ENCODE measurements at regions not wholly inside any gene's neighbourhood (a gene's known extent, or its start where the extent isn't known, plus 50 kb on each side); places are given as distances from the start of the nearest gene placed in this dataset.
A peak's percentile ranks its signal among the peaks of the same experiment; 100 is the strongest.

DNA sequence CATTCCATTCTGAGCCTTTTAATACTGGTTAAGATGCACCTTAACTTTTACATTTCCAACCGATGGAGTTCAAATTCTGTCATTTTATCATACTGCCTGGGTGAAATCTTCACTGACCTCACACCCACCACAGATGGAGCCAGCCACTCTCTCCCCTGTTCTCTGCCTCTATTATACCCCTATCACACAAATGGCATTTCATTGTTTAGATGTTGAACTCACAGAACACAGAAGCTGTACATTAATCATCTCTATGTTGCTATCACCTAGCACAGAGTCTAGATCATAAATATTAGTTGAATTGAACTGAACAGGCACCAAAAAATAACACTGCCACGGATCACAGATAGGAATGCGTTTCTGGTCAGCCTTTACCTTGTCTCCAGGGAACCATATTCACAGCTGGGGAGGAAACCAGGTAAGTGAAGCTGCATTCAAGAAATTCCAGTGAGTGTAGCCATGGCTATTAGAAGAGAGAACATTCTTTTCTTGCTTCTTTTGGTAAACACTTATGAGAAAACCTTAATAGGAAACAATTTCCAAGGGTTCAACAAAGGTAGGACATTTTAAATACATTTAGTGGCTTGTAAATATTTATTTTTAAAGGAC, 194.9 kb upstream of the RMST start:
- FAIRE-seq (no peak), DNase-seq (ENCODE audit: insufficient read length, low spot score) (no peak)

DNA sequence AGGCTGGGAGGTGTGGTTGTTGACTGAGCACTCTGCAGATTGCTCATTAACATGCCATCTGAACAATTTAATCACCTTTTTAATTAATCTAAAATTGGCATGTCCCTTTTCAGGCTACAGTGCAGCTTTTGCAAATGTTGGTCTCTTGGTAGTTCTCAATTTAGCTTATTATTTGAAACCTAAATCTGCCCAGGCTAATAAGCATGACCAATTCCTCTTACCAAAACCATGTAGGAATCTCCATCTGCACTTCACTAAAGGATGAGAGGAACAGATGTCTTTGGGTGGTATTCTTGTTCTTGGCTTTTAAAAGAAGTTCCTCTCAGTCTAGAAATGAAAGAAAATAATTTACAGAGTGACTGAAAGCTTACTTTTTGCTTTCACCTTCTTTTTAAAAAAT, 190.1 kb upstream of the RMST start:
- no peak for DNase-seq (ENCODE audit: insufficient read length, low spot score)
- no peak for FAIRE-seq

DNA sequence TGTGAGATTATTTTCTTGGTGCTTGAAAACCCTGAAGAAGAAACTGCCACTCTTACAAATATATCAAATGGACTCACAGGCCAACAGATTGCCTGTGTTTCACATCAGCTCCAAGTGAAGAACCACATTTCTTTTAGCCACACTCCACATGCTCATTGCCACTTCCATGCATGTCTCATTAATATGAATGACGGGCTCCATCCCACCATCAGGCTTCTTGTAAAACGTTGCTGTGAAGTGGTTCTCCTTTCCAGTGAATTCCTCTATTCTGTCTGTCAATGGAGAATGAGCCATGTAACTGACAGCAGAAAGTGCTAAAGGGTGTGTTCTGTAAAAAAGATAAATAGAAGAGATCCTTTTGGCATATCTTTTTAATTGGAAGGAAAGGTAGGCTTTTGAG, 188.2 kb upstream of the RMST start:
- no peak for DNase-seq (ENCODE audit: insufficient read length, low spot score)
- FAIRE-seq: no peak

DNA sequence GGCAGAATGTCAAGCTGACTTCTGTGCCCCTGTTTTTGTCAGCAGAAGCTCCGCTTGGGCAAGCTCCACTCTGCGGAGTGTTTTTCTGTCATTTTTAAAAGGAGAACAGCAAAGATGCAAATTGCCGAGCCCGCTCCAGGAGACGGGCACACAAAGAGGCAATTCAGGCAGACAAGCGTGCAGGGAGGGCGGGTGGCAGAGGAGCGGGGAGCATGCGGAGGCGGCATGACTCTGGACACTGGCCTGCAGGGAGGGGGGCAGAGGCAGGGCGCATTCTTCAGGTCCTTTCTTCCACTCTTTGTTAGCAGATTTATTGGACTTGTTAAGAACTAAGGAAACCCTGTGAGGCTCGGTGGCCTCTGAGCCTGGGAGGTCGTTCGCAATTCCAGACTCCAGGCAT, 187.3 kb upstream of the RMST start:
- FAIRE-seq (no peak), DNase-seq (ENCODE audit: insufficient read length, low spot score) (no peak)

DNA sequence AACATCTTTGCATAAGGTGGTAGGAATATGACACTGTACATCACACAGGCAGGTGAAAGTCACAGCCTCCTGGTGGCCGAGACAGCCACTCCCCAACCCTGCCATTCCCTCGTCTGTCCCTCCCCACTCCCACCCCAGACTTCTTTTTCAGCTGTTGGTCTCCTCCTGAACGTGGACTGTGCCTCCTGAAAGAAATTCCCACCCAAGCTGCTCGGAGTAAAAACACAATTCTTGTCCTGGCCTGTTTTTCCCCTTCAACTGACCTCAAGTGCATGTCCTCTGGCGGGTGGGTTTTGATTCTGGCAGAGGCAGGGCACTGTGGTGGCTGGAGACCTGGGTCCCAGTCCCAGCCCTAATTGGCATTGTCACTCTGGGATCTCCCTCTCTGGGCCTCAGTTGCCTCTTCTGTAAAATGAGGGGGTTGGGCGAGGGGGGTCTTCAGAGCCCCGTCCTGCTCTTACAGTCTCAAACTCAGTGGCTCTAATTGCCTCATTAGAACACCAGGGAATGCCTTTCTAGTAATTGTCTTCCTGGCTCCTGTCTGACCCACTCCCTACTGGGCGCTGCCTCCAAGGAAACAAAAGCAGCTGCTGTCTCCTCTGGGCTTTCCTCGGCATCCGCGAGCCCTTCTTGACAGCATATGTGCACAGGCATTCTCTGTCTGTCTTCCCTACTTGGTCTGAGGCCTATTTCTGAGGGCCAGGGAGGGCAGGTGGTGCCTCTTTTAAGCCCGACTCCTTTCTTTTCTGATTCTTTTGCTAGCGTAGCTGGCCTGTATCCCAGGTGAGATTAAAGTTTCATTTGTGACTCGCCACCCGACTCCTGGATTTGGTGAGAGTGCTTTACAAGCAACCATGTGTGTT, 186.6 kb upstream of the RMST start:
- FAIRE-seq (no peak), DNase-seq (ENCODE audit: insufficient read length, low spot score) (no peak)

DNA sequence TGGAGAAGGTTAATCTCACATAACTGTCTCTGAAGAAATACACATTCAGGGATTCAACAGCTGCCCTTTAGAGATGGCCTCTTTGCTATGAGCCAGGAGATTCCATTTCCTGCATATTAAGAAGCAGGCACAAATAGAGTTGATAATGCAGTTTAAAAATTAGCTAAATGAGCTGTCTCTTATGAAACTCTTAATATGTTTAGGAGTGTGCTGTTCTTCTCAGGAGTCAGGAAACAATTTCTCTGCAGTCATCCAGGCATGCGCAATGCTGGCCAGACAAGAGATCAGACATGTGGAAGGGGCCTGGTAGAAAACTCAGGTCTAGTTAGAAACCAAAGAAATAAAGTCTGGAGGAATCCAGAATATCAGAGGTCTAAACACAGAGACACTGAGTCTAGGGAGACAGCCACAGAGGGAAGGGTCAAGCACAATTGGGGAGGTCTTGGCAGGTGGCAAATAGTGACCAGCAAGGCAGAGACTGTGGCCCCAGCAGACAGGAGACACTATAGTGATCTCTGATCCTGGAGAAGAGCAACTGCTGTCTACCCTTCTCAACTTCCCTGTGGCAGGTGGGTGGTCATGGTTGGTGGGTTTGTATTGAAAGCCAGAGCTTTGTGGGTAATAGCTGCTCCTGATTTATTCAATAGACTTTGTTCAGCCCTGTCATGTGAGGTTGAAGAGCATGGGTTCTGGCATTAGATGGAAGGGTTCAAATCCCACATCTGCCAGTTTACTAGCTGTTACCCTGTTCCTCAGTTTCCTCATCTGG, 185.8 kb upstream of the RMST start:
- FAIRE-seq: no peak

DNA sequence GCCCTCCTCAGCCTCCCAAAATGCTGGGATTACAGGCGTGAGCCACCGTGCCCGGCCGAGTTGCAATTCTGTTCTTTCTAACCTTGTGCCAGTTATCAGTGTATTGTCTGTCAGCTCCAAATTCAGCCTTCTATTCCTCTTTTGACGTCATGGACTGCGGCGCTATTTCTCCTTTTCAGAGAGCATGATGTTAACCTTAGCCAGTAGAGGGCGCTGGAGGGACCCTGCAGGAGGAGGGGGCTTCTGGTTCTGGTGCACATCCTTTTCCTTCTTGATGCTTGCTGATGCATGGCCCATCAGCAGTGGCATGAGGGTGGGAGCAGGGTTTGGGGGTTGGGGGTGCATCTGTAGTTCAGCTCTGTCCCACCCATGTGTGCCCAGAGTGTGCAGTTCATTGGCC, 179.3 kb upstream of the RMST start:
- FAIRE-seq (no peak), DNase-seq (ENCODE audit: insufficient read length, low spot score) (no peak)

More for the DNA sequence above, 185.8 kb upstream of the RMST start:
- no peak for DNase-seq (ENCODE audit: insufficient read length, low spot score)

DNA sequence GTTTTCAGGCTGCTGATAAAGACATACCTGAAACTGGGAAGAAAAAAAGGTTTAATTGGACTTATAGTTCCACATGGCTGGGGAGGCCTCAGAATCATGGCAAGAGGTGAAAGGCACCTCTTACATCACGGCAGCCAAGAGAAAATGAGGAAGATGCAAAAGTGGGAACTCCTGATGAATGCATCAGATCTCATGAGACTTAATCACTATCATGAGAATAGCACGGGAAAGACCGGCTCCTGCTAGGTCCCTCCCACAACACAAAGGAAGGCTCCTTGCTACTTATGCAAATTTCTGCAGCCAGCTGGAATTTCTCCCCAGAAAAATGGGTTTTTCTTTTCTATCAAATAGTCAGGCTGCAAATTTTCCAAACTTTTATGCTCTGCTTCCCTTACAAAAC, 174.1 kb upstream of the RMST start:
- DNase-seq (ENCODE audit: insufficient read length, low spot score) (no peak), FAIRE-seq (no peak)

DNA sequence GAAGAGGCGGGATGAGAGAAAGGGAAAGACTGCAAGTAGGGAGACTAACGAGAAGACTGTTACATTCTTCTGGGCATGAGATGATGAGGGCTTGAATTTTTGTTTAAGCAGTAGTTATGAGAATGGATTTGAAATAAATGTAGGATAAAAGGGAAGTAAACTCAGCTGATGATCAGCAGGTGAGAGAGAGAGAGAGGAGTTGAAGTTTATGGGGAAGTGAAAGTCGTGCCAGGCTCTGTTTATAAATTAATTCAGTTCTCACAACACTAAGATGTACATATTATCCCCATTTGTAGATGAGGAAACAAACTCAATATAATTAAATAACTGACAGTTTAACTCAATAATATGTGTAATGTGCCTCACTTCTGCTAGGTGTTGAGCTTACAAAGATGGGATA, 170.0 kb upstream of the RMST start:
- DNase-seq (ENCODE audit: insufficient read length, low spot score) (no peak), FAIRE-seq (no peak)

DNA sequence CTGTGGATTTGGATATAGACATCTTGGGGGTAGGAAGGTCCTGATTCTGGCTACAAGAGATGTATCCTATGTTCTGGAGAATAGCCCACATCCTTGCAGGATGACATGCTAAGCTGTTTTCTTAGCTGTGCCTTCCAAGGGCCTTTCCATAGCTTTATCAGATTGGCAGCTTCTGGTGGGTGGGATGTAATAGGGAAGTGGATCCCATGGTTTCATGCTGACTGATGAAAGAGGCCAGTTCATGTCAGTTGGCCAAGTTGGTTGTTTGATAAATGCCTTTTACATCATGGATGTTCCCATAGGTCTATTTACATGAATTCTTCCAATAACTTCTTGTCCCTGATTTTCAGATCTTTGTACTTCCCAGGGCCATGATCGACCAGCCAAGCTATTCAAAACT, 169.1 kb upstream of the RMST start:
- no peak for FAIRE-seq

DNA sequence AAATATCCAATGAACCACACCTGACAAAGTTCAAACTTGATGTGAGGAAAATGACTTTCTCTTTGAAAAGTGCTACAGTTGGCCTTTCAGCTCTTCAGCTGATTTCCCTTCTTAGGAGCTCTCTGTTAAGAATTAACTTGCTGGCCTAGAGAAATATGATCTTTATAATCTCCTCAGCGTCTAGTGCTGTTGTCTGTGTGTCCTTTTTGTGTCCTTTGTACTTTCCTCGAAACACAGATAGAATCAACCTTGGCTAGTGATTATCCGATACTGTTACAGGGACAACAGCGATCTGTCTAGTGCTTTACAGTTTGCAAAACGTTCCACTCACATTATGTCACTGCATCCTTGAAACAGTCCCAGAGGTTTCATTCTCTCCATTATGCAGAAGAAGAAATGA, 162.8 kb upstream of the RMST start:
- FAIRE-seq: no peak
- no peak for DNase-seq (ENCODE audit: insufficient read length, low spot score)

More for the DNA sequence above, 169.1 kb upstream of the RMST start:
- DNase-seq (ENCODE audit: insufficient read length, low spot score): no peak

DNA sequence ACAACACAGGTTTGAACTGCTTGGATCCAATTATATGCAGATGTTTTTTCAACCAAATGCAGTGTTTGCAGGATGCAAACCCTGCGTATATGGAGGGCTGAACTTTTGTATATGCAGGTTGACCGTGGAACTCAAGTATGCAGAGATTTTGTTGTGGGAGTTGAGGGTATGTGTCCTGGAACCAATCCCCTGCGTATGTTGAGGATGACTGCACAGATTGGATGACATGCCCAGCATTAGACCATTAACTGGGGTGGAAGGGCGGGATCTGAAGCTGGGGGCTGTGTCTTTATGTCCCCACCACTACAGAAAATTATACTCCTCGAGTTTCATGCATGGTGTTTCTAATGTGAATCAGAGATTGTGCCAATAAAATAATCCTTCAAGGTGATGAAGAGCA, 162.2 kb upstream of the RMST start:
- DNase-seq (ENCODE audit: insufficient read length, low spot score): no peak
- no peak for FAIRE-seq

DNA sequence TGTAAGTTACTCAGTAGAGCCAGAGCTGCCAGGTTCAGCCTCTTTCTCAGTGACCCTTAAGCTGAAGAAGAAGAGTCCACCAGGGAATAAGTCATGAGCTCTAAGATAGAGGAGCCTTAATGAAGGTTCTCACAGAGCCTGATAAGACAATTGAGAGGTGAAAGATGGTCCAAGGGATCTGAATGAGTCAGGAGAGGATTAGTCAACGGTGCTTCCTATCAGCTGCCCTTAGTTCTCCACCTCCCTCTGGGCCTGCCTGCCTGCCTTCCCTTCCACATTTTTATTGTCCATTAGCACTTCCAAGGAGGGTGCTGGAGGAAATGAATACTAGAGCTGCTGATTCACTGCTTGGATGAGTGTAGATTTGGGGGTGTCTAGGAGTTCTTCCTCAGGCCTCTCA, 161.7 kb upstream of the RMST start:
- no peak for FAIRE-seq

DNA sequence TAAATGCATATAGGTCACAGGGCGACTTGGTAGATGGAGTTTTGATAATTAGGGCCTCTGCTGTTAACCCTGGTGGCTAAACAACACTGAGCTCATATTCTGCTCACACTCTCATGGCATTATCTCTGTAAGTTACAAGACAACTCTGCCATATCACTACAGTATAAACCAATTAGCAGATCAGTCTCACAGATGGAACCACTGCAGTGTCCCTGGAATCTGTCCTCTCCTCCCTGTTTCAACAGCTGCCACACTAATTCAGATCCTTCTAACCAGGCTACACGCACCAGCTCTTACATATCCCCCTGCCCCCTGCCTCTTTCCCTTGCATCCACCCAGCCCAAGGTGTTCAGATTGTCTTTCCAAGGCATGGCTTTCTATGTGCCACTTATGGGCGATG, 161.0 kb upstream of the RMST start:
- FAIRE-seq (no peak), DNase-seq (ENCODE audit: insufficient read length, low spot score) (no peak)

More for the DNA sequence above, 161.7 kb upstream of the RMST start:
- no peak for DNase-seq (ENCODE audit: insufficient read length, low spot score)

DNA sequence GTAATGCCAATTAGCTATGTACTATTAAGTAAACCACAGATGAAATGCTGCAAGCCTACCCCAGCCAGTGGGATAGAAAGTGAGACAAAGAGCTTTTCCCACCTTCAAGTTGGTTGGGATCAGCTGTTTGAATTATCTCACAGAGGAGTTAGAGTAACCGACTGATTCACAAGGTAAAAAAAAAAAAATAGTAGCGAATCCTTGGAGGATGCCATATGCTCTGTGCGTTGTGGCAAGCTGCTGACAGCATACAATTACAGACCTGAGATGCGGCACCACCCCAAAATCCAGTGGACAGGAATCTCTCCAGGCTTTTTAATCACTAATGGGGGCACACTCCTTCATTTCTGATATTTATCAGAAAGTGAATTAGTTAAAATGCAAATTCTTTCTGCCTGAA, 157.0 kb upstream of the RMST start:
- DNase-seq (ENCODE audit: insufficient read length, low spot score): no peak

DNA sequence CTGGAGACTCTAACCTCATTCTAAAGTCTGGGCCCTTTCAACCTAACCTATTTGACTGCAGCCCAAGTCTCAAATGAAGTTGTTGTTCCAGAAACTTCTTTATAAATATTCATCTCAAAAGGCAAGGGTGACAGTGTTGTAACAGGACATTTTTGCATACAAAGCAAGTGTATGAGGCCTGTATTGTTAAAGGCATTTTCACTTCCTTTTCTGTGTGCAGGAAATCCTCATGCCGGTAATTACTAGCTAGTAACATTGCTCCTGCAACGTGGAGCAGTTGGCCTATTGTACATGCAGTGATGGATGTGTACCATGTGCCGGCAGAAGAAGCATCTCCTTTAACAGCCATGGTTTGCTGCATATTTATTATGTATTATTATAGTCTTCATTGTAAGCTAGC, 156.5 kb upstream of the RMST start:
- FAIRE-seq (no peak), DNase-seq (ENCODE audit: insufficient read length, low spot score) (no peak)

More for the DNA sequence above, 157.0 kb upstream of the RMST start:
- no peak for FAIRE-seq

DNA sequence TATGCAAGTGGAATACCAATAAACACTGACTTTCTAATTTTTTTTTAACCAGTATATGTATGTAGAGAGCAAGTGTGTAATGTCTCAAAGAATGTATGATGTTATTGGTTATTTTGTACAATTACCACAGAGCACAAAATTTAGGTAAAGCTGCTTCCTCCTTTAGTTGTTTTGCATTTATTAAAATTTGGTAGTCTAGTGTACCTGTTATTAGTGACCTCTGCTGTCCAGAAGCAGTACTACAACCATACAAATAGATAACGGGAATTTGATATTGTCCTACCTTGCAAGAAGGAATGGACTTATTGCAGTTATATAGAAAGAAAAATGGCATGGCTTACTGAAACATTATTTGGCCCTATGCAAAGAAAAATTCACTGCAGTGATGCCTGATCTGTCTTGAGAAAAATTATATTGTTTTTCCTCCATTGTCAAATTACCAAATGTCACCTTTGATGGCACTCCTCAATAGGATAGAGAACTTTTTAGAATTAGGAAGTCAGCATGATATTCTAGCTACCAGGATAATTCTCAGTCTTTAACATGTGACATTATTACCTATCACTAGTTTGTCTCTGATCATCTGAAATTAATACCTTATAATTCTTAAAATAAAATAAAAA, 153.9 kb upstream of the RMST start:
- FAIRE-seq: no peak
- DNase-seq (ENCODE audit: insufficient read length, low spot score): peak; percentile 5

DNA sequence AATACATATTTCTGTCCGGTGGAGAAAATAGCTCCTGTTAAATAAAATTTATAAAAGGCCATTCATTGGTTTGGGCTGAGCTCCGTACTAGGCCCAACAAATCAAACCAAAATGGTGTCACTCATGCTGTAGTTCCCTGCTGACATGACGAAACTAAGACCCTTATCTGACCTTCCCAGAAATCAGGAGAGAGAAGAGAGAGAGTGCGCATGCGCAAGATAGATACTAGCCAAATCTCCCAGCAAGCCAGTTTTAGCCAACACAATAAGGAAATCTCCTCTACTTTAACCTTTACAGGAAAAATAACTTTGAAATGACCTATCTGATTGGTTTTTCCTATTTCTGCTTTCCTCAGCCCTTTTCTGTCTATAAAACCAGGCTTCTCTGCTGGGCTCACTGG, 152.7 kb upstream of the RMST start:
- no peak for FAIRE-seq

DNA sequence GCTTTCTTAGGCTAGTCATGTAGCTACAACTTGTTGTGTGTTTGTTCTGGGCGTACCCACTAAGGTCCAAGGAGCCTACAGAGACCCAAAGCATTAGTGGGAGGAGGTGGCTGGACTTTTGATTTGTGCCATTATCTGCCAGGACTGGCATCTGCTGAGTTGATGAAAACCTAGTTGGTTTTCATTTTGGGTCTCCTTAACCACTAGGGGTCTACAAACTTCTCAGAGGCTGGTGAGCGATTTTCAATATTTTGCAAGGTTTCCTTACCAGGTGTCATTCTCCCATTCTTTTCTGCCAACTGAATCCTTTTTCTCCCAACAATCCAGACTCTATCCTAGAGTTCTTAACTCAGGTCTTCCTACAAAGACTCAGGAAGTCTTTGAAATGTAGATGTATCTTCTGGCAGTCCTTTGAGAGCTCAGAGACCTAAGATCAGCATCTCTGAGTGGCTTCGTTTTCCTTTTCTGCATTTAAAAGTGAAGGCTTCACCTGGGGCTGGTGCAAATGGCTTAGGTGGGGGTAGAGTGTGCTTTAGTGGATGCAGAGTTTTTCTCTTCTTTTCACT, 150.0 kb upstream of the RMST start:
- DNase-seq (ENCODE audit: insufficient read length, low spot score): no peak
- no peak for FAIRE-seq

More for the DNA sequence above, 152.7 kb upstream of the RMST start:
- DNase-seq (ENCODE audit: insufficient read length, low spot score): no peak

DNA sequence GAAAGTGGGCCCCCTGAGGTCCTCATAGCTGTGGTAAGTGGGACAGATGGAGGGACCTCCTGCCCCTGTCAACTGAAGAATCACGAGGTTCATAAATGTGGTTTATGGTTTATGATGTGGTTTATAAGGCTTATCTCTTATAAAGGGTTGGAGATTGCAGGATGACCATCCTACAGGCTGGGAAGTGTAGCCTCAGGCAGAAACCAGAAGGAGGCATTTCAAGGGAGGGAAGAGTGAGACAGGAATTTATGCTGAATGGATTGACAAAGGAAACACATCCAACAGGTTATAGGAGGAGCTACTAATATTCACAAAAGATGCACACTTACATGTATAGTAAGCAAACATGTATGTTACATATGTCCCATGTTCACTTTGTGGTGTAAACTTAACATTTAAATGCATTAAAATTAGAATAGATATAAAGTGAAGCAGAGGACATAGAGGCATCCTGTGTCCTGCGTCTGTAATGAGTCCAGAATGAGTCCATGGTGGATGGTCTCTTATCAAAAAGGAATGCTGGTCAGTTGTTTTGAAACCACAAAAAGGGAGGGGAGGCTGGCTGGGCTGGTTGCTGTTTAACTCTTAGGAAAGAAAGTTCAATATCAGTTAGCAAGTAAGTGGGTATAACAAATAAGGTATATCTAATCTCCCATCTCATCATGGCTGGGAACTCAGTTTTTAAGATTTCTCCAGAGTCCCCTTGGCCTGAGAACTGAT, 149.0 kb upstream of the RMST start:
- no peak for FAIRE-seq
- DNase-seq (ENCODE audit: insufficient read length, low spot score): no peak
